H1 (cell line): ENCODE measurements at regions not wholly inside any gene's neighbourhood (a gene's known extent, or its start where the extent isn't known, plus 50 kb on each side); places are given as distances from the start of the nearest gene placed in this dataset.
A peak's percentile ranks its signal among the peaks of the same experiment; 100 is the strongest.

Experiments
- CTCF ChIA-PET: fragments of 300-600 bp; sonication (Branson Sonifier 250); formaldehyde crosslinking; loops from one replicate; lab custom pipeline; 2021; ENCODE audit not compliant: partially characterized antibody; lab: Charles Lee
- POLR2A ChIA-PET: fragments of 300-600 bp; sonication (Branson Sonifier 250); formaldehyde crosslinking; loops from one replicate; lab custom pipeline; 2021; ENCODE audit warnings: inconsistent platforms; ENCODE audit not compliant: partially characterized antibody; lab: Charles Lee
- DNase-seq, 2 experiments: peaks; one replicate each; pipeline versions ENCODE4 v3.0.0 to v3.0.0-alpha.2; 2010 to 2022; ENCODE audit warnings: low spot score in 2 of 2, low read depth in 1 of 2, mixed read lengths in 1 of 2
- FAIRE-seq: peaks from 2 replicates; lab custom pipeline; 2011; peaks lifted over from hg19 to GRCh38; lab: Jason Lieb, UNC
- H2AFZ ChIP-seq: 2 replicates; pipeline ENCODE4 v1.8.1; 2012; ENCODE audit warnings: low read length, inconsistent platforms
- H2AK5ac ChIP-seq: 2 replicates; pipeline ENCODE4 v1.6.1; 2013; ENCODE audit warnings: low read depth, low read length
- H2BK120ac ChIP-seq: replicated peaks from 2 replicates; pipeline ENCODE3; 2013; ENCODE audit warnings: low read depth, low read length, inconsistent platforms
- H2BK12ac ChIP-seq: 2 replicates; pipeline ENCODE4 v1.6.1; 2013; ENCODE audit warnings: low read depth, low read length
- H2BK15ac ChIP-seq: 2 replicates; pipeline ENCODE4 v1.6.1; 2013; ENCODE audit warnings: low read length
- H2BK20ac ChIP-seq: 2 replicates; pipeline ENCODE4 v1.6.1; 2013; ENCODE audit warnings: low read length
- H2BK5ac ChIP-seq: 2 replicates; pipeline ENCODE4 v1.6.1; 2013; ENCODE audit warnings: low read depth, low read length
- H3K14ac ChIP-seq: 2 replicates; pipeline ENCODE4 v1.6.1; 2013; ENCODE audit warnings: inconsistent platforms; ENCODE audit not compliant: insufficient read length
- H3K18ac ChIP-seq: 2 replicates; pipeline ENCODE4 v1.6.1; 2013; ENCODE audit warnings: low read length; ENCODE audit errors: extremely low read depth
- H3K23ac ChIP-seq: 2 replicates; pipeline ENCODE4 v1.6.1; 2013; ENCODE audit warnings: inconsistent platforms; ENCODE audit not compliant: insufficient read length
- H3K23me2 ChIP-seq: 2 replicates; pipeline ENCODE4 v1.6.1; 2013; ENCODE audit warnings: low read depth, low read length
- H3K27ac ChIP-seq: 2 replicates; pipeline ENCODE4 v1.6.1; 2011; ENCODE audit warnings: low read depth, low read length, inconsistent platforms
- H3K27me3 ChIP-seq, 4 experiments: replicated peaks in 1 of 4; 1 replicate in 1 of 4; 2 replicates in 3 of 4; pipeline versions ENCODE4 v1.6.1 to v1.8.1; 2011 to 2013; ENCODE audit warnings: low read length in 3 of 4, mild to moderate bottlenecking in 3 of 4, inconsistent platforms in 2 of 4, mixed read lengths in 2 of 4, moderate library complexity in 1 of 4; ENCODE audit not compliant: control insufficient read depth in 3 of 4, insufficient read depth in 3 of 4; ENCODE audit errors: extremely low read depth in 1 of 4
- H3K36me3 ChIP-seq, 4 experiments: 2 replicates each; pipeline versions ENCODE4 v1.6.1 to v1.8.1; 2011 to 2013; ENCODE audit warnings: mild to moderate bottlenecking in 4 of 4, low read length in 3 of 4, moderate library complexity in 2 of 4, control low read depth in 1 of 4, inconsistent platforms in 1 of 4; ENCODE audit not compliant: insufficient read depth in 4 of 4, control insufficient read depth in 2 of 4
- H3K4ac ChIP-seq: replicated peaks from 2 replicates; pipeline ENCODE3; 2013; ENCODE audit warnings: low read length, low read depth, mixed read lengths, inconsistent platforms; ENCODE audit not compliant: insufficient read length
- H3K4me1 ChIP-seq, 4 experiments: replicated peaks in 1 of 4; 1 replicate in 1 of 4; 2 replicates in 3 of 4; pipeline versions ENCODE4 v1.6.1 to v1.8.1; 2011 to 2013; ENCODE audit warnings: low read length in 3 of 4, inconsistent platforms in 2 of 4, mixed read lengths in 1 of 4; ENCODE audit not compliant: insufficient read depth in 4 of 4, control insufficient read depth in 3 of 4
- H3K4me2 ChIP-seq, 2 experiments: 2 replicates each; pipeline versions ENCODE4 v1.6.1 to v1.8.1; 2011 to 2013; ENCODE audit warnings: low read depth in 2 of 2, low read length in 2 of 2, control low read depth in 1 of 2, inconsistent platforms in 1 of 2, mild to moderate bottlenecking in 1 of 2; ENCODE audit not compliant: insufficient read depth in 1 of 2
- H3K4me3 ChIP-seq, 4 experiments: fragments of 200-600, 300-600 bp in 1 of 4; sonication (generic), shearing (Covaris generic), sonication (Bioruptor Twin) in 1 of 4; 2 replicates each; pipeline versions ENCODE4 v1.5.1 to v1.8.1; 2011 to 2016; ENCODE audit warnings: low read length in 4 of 4, low read depth in 3 of 4, control low read depth in 2 of 4, inconsistent platforms in 2 of 4, mild to moderate bottlenecking in 2 of 4, mixed read lengths in 1 of 4, moderate library complexity in 1 of 4; ENCODE audit not compliant: insufficient read depth in 2 of 4; ENCODE audit errors: extremely low read depth in 1 of 4
- H3K56ac ChIP-seq: replicated peaks from 2 replicates; pipeline ENCODE3; 2013; ENCODE audit warnings: low read depth, mild to moderate bottlenecking, mixed read lengths, low read length, inconsistent platforms; ENCODE audit not compliant: insufficient read length
- H3K79me1 ChIP-seq: 2 replicates; pipeline ENCODE4 v1.6.1; 2013; ENCODE audit warnings: low read depth, low read length, control low read depth
- H3K79me2 ChIP-seq, 2 experiments: 2 replicates each; pipeline versions ENCODE4 v1.6.1 to v1.8.1; 2012 to 2013; ENCODE audit warnings: low read length in 2 of 2, mild to moderate bottlenecking in 2 of 2, inconsistent platforms in 1 of 2; ENCODE audit not compliant: insufficient read depth in 2 of 2, control insufficient read depth in 1 of 2
- H3K9ac ChIP-seq, 4 experiments: replicated peaks in 1 of 4; 1 replicate in 1 of 4; 2 replicates in 3 of 4; pipeline versions ENCODE4 v1.6.1 to v1.8.1; 2011 to 2013; ENCODE audit warnings: low read depth in 3 of 4, low read length in 3 of 4, control low read depth in 2 of 4, mild to moderate bottlenecking in 2 of 4, moderate library complexity in 2 of 4, inconsistent platforms in 1 of 4; ENCODE audit errors: extremely low read depth in 1 of 4
- H3K9me3 ChIP-seq, 2 experiments: 2 replicates each; pipeline versions ENCODE4 v1.6.1 to v1.8.1; 2012 to 2013; ENCODE audit warnings: mild to moderate bottlenecking in 2 of 2, moderate library complexity in 2 of 2, control low read depth in 1 of 2, inconsistent platforms in 1 of 2, low read depth in 1 of 2, low read length in 1 of 2, mixed read lengths in 1 of 2; ENCODE audit not compliant: insufficient read depth in 2 of 2
- H4K20me1 ChIP-seq, 2 experiments: replicated peaks in 1 of 2; 2 replicates each; pipeline versions ENCODE3 to v1.8.1; 2011 to 2013; ENCODE audit warnings: inconsistent platforms in 2 of 2, low read length in 2 of 2, mild to moderate bottlenecking in 1 of 2; ENCODE audit not compliant: insufficient read depth in 2 of 2, control insufficient read depth in 1 of 2
- H4K5ac ChIP-seq: 2 replicates; pipeline ENCODE4 v1.6.1; 2013; ENCODE audit warnings: low read length, low read depth, mixed read lengths, inconsistent platforms; ENCODE audit not compliant: insufficient read length
- H4K8ac ChIP-seq: 2 replicates; pipeline ENCODE4 v1.8.0; 2013; ENCODE audit warnings: mild to moderate bottlenecking, moderate library complexity, low read length, inconsistent platforms; ENCODE audit not compliant: insufficient read depth; ENCODE audit errors: extremely low read depth
- H4K91ac ChIP-seq: replicated peaks from 2 replicates; pipeline ENCODE3; 2013; ENCODE audit warnings: low read length, mixed read lengths, inconsistent platforms; ENCODE audit not compliant: insufficient read length
- CTBP2 ChIP-seq: IDR thresholded peaks from 2 replicates; pipeline ENCODE4 v1.7.0; 2011; ENCODE audit warnings: borderline replicate concordance, mild to moderate bottlenecking, moderate library complexity, mixed read lengths, low read length; ENCODE audit not compliant: insufficient read depth, insufficient read length
- KDM4A ChIP-seq: IDR thresholded peaks from one replicate; pipeline ENCODE4 v1.7.1; 2012; ENCODE audit warnings: low read depth, mild to moderate bottlenecking, moderate library complexity, low read length, inconsistent platforms; ENCODE audit not compliant: severe bottlenecking
- NANOG ChIP-seq: IDR thresholded peaks from 2 replicates; pipeline ENCODE4 v1.6.1; 2011; ENCODE audit warnings: low read length, low read depth, mild to moderate bottlenecking, inconsistent platforms; ENCODE audit not compliant: insufficient read depth, poor library complexity, severe bottlenecking
- PHF8 ChIP-seq: fragments of 200-600 bp; sonication (generic); conservative IDR thresholded peaks from 2 replicates; pipeline ENCODE4 v1.7.1; 2012; ENCODE audit warnings: low read depth, mild to moderate bottlenecking, inconsistent platforms, low read length, moderate library complexity
- RNF2 ChIP-seq: fragments of 200-900, 300-1000 bp; sonication (generic); IDR thresholded peaks from 2 replicates; pipeline ENCODE4 v1.7.1; 2016; ENCODE audit warnings: borderline replicate concordance, low read depth, mild to moderate bottlenecking, antibody characterized with exemption, low read length; ENCODE audit not compliant: poor library complexity, severe bottlenecking; ENCODE audit errors: missing control alignments
- SAP30 ChIP-seq: fragments of 300-600 bp; sonication (generic); IDR thresholded peaks from 2 replicates; pipeline ENCODE4 v1.7.1; 2012; ENCODE audit warnings: low read length, moderate library complexity, mild to moderate bottlenecking, inconsistent platforms; ENCODE audit not compliant: insufficient read depth, insufficient replicate concordance
- SIRT6 ChIP-seq: IDR thresholded peaks from one replicate; pipeline ENCODE4 v1.7.1; 2012; ENCODE audit warnings: low read length, inconsistent platforms
- WGBS, 2 experiments: shearing (Covaris generic) in 1 of 2; methylation state at CpG; one replicate each; pipeline versions ENCODE4 v1.1.6 to v1.1.7; 2013 to 2015; ENCODE audit warnings: low lambda C conversion rate in 2 of 2, mixed read lengths in 2 of 2, inconsistent platforms in 1 of 2, low coverage in 1 of 2, missing lambda C conversion rate in 1 of 2; ENCODE audit not compliant: insufficient replicate concordance in 2 of 2, insufficient coverage in 1 of 2, insufficient read length in 1 of 2; ENCODE audit errors: extremely low coverage in 1 of 2, missing lambda C conversion rate in 1 of 2; 5-methylcytosine and 5-hydroxymethylcytosine counted together

DNA sequence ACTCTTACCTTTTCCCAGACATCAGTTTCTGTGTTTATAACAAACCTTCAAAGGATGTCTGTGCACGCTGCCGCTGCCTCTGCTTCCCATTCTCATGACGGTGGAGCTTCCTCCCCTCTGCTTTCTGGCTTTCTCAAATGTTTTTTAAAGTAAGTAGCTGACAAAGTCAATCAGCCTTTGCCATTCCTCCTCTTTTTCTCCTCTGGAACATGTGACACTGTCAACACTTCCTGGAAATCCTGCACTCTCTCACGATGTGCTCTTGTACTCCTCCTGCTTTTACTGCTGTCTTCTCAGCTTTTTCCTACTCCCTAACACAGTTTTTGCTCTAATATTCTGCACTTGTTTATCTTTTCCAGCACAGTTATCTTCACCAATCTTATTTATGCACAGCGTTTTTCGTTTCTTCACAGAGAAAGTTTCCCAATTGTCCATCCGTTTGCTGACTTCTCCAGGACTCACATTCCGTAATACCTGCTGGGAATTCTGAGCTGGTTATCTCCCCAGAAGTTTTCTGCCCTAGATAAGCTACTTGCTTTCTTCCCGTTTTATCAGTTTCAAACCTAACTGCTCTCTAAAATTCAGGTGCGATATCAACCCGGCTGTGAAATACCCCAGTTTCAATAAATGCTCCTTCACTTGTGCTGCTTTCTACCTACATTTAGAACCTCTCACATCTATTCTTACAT lies 465.6 kb upstream of the AGA start:
- DNase-seq (no peak), FAIRE-seq (no peak)
- no peak overlapping the region for H3K4me3 ChIP-seq
- H4K91ac ChIP-seq: no peak overlapping the region
- H2AFZ ChIP-seq: peak overlapping the region; percentile 99; the same call in 1 of the 2 replicates
- H2BK12ac ChIP-seq: no peak overlapping the region
- CTCF ChIA-PET: interaction anchor here (1.0 kb wide), 1 partner anchor 28 kb away, joined by 3 read pairs; no protein-coding TSS in a partner anchor
- H3K79me2 ChIP-seq: no peaks in the 10 kb centered on the region
- H3K27me3 ChIP-seq: no peaks in the 10 kb centered on the region
- no peak overlapping the region for H2BK120ac ChIP-seq
- H3K4ac ChIP-seq: no peak overlapping the region
- no peak overlapping the region for H3K23ac ChIP-seq
- no peak overlapping the region for H2BK20ac ChIP-seq
- TF ChIP-seq SIRT6 (no peak), PHF8 (no peak), KDM4A (no peak), CTBP2 (no peak), SAP30 (no peak), RNF2 (no peak), NANOG (no peak)
- TF ChIP-seq, all 59 proteins: peak for 0
- H3K56ac ChIP-seq: no peak overlapping the region
- 75% methylated on average over 11 of the region's 11 CpGs; no CpG with 5 or more reads in 1 of the 2 experiments for WGBS, 2 experiments
- no peak overlapping the region for H3K14ac ChIP-seq
- no peak overlapping the region for H3K18ac ChIP-seq
- H2BK5ac ChIP-seq: no peak overlapping the region
- H2BK15ac ChIP-seq: no peak overlapping the region
- peak overlapping the region in 1 of 2 experiments; percentile 22; a peak in 1 of 4 replicates for H3K4me2 ChIP-seq
- no peak overlapping the region; a peak in 1 of 7 replicates for H3K9ac ChIP-seq
- POLR2A ChIA-PET: no interaction called here
- no peaks in the 10 kb centered on the region for H3K79me1 ChIP-seq
- H3K9me3 ChIP-seq: peaks cover 3 to 6% of the 10 kb centered on the region in 2 experiments; a peak in 3 of 4 replicates
- H3K27ac ChIP-seq: no peak overlapping the region
- no peaks in the 10 kb centered on the region for H3K23me2 ChIP-seq
- no peaks in the 10 kb centered on the region for H3K4me1 ChIP-seq
- H4K8ac ChIP-seq: no peak overlapping the region
- H4K5ac ChIP-seq: no peak overlapping the region
- no peaks in the 10 kb centered on the region for H3K36me3 ChIP-seq
- no peak overlapping the region for H2AK5ac ChIP-seq
- H4K20me1 ChIP-seq: no peaks in the 10 kb centered on the region
